A549 (cell line): ENCODE measurements at regions not wholly inside any gene's neighbourhood (a gene's known extent, or its start where the extent isn't known, plus 50 kb on each side); places are given as distances from the start of the nearest gene placed in this dataset.
"Not testable (repeated sequence)": the region's sequence is repeated elsewhere in the genome, so short reads cannot be mapped to it uniquely, and the experiment has no call there.

Experiments used
- ATAC-seq, 2 experiments: fragments of 200-7000 bp in 1 of 2; fragments of >200 bp in 1 of 2; cut with Nextera tagmentation in 1 of 2; cut with Tn5 transposase in 1 of 2; 3 replicates each; pipeline versions ENCODE4 v1.8.0 to v1.9.1; 2018 to 2020; ENCODE audit warnings: mild to moderate bottlenecking in 1 of 2, moderate library complexity in 1 of 2
- CTCF ChIA-PET: fragments of 300-600 bp; sonication (Branson Sonifier 250); formaldehyde crosslinking; extraction: SDS; loops from one replicate; lab custom pipeline; 2021; ENCODE audit warnings: antibody characterized with exemption, inconsistent platforms; lab: Yijun Ruan, JAX
- POLR2A ChIA-PET: fragments of 350-600 bp; formaldehyde crosslinking; extraction: SDS; loops from one replicate; lab custom pipeline; 2021; ENCODE audit warnings: antibody characterized with exemption, inconsistent platforms; lab: Yijun Ruan, JAX
- DNase-seq, 2 experiments: peaks; one replicate each; pipeline versions ENCODE4 v3.0.0 to v3.0.0-alpha.2; 2011 to 2016; ENCODE audit warnings: low read depth in 1 of 2, low spot score in 1 of 2
- FAIRE-seq: peaks from 2 replicates; lab custom pipeline; 2011; peaks lifted over from hg19 to GRCh38; lab: Jason Lieb, UNC
- H3K27ac ChIP-seq, 2 experiments: fragments of >200 bp; sonication (Bioruptor Twin); formaldehyde crosslinking; 3 replicates each; pipeline ENCODE4 v1.5.1; 2016 to 2017
- H3K4me1 ChIP-seq: fragments of >200 bp; sonication (Bioruptor Twin); formaldehyde crosslinking; 3 replicates; pipeline ENCODE4 v1.6.1; 2016
- H3K4me2 ChIP-seq: fragments of >200 bp; sonication (Bioruptor Twin); formaldehyde crosslinking; 3 replicates; pipeline ENCODE4 v1.6.1; 2016
- H3K4me3 ChIP-seq: fragments of >200 bp; sonication (Bioruptor Twin); formaldehyde crosslinking; 3 replicates; pipeline ENCODE4 v1.5.1; 2016
- H3K9me3 ChIP-seq: fragments of >200 bp; sonication (Bioruptor Twin); formaldehyde crosslinking; 3 replicates; pipeline ENCODE4 v1.6.1; 2016
- BHLHE40 ChIP-seq: IDR thresholded peaks from 2 replicates; pipeline ENCODE4 v1.6.1; 2012; ENCODE audit warnings: low read depth, low read length, inconsistent platforms
- CBX8 ChIP-seq: fragments of 200-600 bp; sonication (generic); IDR thresholded peaks from 2 replicates; pipeline ENCODE4 v1.6.1; 2016
- EHMT2 ChIP-seq: fragments of 200-600 bp; sonication (generic); IDR thresholded peaks from 2 replicates; pipeline ENCODE4 v1.6.1; 2016; ENCODE audit warnings: antibody characterized with exemption, low read depth, mild to moderate bottlenecking, moderate library complexity
- ESRRA ChIP-seq: fragments of 150-350 bp; IDR thresholded peaks from 2 replicates; pipeline ENCODE4 v1.6.1; 2014; ENCODE audit warnings: mild to moderate bottlenecking, low read length, borderline replicate concordance
- FOSB ChIP-seq: fragments of 250-450 bp; sonication (Bioruptor Pico); IDR thresholded peaks from 2 replicates; pipeline ENCODE4 v1.5.0; 2020; ENCODE audit warnings: mild to moderate bottlenecking, moderate library complexity
- FOSL2 ChIP-seq, 2 experiments: fragments of 450-650 bp in 1 of 2; fragments of >200 bp in 1 of 2; sonication (Bioruptor Twin) in 1 of 2; formaldehyde crosslinking; IDR thresholded peaks; 2 replicates each; pipeline versions ENCODE4 v1.5.0 to v1.6.1; 2016 to 2020; ENCODE audit warnings: mild to moderate bottlenecking in 1 of 2, moderate library complexity in 1 of 2
- HEYL ChIP-seq: fragments of 250-450 bp; sonication (Bioruptor Pico); IDR thresholded peaks from 2 replicates; pipeline ENCODE4 v1.8.0; 2021; ENCODE audit warnings: mild to moderate bottlenecking, moderate library complexity
- HOXB5 ChIP-seq: fragments of 250-450 bp; sonication (Bioruptor Pico); IDR thresholded peaks from 2 replicates; pipeline ENCODE4 v1.5.0; 2020; ENCODE audit warnings: mild to moderate bottlenecking, moderate library complexity
- JUNB ChIP-seq: fragments of >200 bp; sonication (Bioruptor Twin); formaldehyde crosslinking; IDR thresholded peaks from 2 replicates; pipeline ENCODE4 v1.6.1; 2016
- KDM1A ChIP-seq: fragments of 200-600 bp; sonication (generic); IDR thresholded peaks from 2 replicates; pipeline ENCODE4 v1.6.1; 2016; ENCODE audit warnings: low read depth, mild to moderate bottlenecking
- KDM5A ChIP-seq: fragments of 200-600 bp; sonication (generic); IDR thresholded peaks from 2 replicates; pipeline ENCODE4 v1.6.1; 2016; ENCODE audit warnings: antibody characterized with exemption, mild to moderate bottlenecking
- MAFK ChIP-seq: fragments of 450-650 bp; IDR thresholded peaks from 2 replicates; pipeline ENCODE4 v1.6.1; 2014; ENCODE audit not compliant: partially characterized antibody
- MAZ ChIP-seq: fragments of 150-350 bp; IDR thresholded peaks from 2 replicates; pipeline ENCODE4 v1.6.1; 2014; ENCODE audit warnings: antibody characterized with exemption, low read depth, low read length, borderline replicate concordance
- MYC ChIP-seq: IDR thresholded peaks from 2 replicates; pipeline ENCODE4 v1.6.1; 2012; ENCODE audit warnings: mild to moderate bottlenecking, inconsistent platforms, low read length, improper control_type of control experiment, borderline replicate concordance
- NR3C1 ChIP-seq: fragments of >200 bp; sonication (Bioruptor Twin); formaldehyde crosslinking; IDR thresholded peaks from 3 replicates; pipeline ENCODE4 v1.6.1; 2017
- PHF8 ChIP-seq: fragments of 200-600 bp; sonication (generic); IDR thresholded peaks from 2 replicates; pipeline ENCODE4 v1.6.1; 2016; ENCODE audit warnings: low read depth, mild to moderate bottlenecking, antibody characterized with exemption, moderate library complexity, borderline replicate concordance
- POLR2A ChIP-seq: IDR thresholded peaks from 2 replicates; pipeline ENCODE4 v1.6.1; 2012; ENCODE audit warnings: mild to moderate bottlenecking, low read length
- RAD21 ChIP-seq, 2 experiments: fragments of >200 bp in 1 of 2; sonication (Bioruptor Twin) in 1 of 2; formaldehyde crosslinking in 1 of 2; IDR thresholded peaks in 1 of 2; conservative IDR thresholded peaks in 1 of 2; 2 replicates in 1 of 2; 3 replicates in 1 of 2; pipeline ENCODE4 v1.6.1; 2012 to 2018; ENCODE audit warnings: inconsistent platforms in 1 of 2
- RCOR1 ChIP-seq: fragments of 150-350 bp; IDR thresholded peaks from 2 replicates; pipeline ENCODE4 v1.6.1; 2014; ENCODE audit warnings: antibody characterized with exemption, low read length, low read depth
- RFX5 ChIP-seq: fragments of 450-650 bp; IDR thresholded peaks from 2 replicates; pipeline ENCODE4 v1.7.1; 2014; ENCODE audit warnings: antibody characterized with exemption, mild to moderate bottlenecking, moderate library complexity
- SREBF2 ChIP-seq: fragments of 450-650 bp; IDR thresholded peaks from 2 replicates; pipeline ENCODE4 v1.6.1; 2014; ENCODE audit warnings: mild to moderate bottlenecking, moderate library complexity
- TFCP2L1 ChIP-seq: fragments of 250-450 bp; sonication (Bioruptor Pico); IDR thresholded peaks from 2 replicates; pipeline ENCODE4 v1.5.0; 2021; ENCODE audit warnings: mild to moderate bottlenecking
- TP53 ChIP-seq: fragments of 250-450 bp; sonication (Bioruptor Pico); IDR thresholded peaks from 2 replicates; pipeline ENCODE4 v1.5.0; 2021; ENCODE audit warnings: mild to moderate bottlenecking, moderate library complexity
- ZC3H11A ChIP-seq: fragments of 450-650 bp; IDR thresholded peaks from 2 replicates; pipeline ENCODE4 v1.6.1; 2014; ENCODE audit warnings: antibody characterized with exemption, mild to moderate bottlenecking
- ZFP36 ChIP-seq: fragments of 450-650 bp; IDR thresholded peaks from 2 replicates; pipeline ENCODE4 v1.6.1; 2014; ENCODE audit warnings: borderline replicate concordance; ENCODE audit not compliant: partially characterized antibody
- WGBS: methylation state at CpG from one replicate; pipeline ENCODE4 v1.1.6; 2017; ENCODE audit errors: missing lambda C conversion rate; 5-methylcytosine and 5-hydroxymethylcytosine counted together
- TF ChIP-seq, protein P1 (sequence below): fragments of >200 bp; sonication (Bioruptor Twin); formaldehyde crosslinking; IDR thresholded peaks from 3 replicates; pipeline ENCODE4 v1.6.1; 2016
- TF ChIP-seq, protein P2 (sequence below): IDR thresholded peaks from 2 replicates; pipeline ENCODE4 v1.6.1; 2012
- TF ChIP-seq, protein P3 (sequence below): fragments of >200 bp; sonication (Bioruptor Twin); formaldehyde crosslinking; IDR thresholded peaks from 2 replicates; pipeline ENCODE4 v1.6.1; 2016
- TF ChIP-seq, protein P4 (sequence below): fragments of 200-600 bp; sonication (generic); IDR thresholded peaks from 2 replicates; pipeline ENCODE4 v1.6.1; 2016; ENCODE audit warnings: antibody characterized with exemption, mild to moderate bottlenecking, moderate library complexity
- TF ChIP-seq, protein P5 (sequence below): IDR thresholded peaks from 2 replicates; pipeline ENCODE4 v1.6.1; 2012

DNA sequence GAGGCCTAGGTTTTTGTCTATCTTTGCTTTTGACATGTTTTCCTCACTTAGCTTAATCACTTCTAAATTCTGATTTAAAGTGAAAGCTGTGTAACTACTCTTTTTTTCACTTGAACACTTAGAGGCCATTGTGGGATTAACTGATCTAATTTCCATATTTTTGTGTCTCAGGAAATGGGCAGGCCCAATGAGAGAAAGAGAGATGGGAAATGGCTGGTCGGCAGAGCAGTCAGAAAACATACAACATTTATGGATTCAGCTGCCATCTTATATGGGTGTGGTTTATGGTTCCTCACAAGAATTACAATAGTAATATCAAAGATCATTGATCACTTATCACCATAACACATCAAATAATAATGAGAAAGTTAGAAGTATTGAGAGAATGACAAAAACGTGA lies 320.8 kb downstream of the PTPRC start:
- DNase-seq: no peak
- Histone ChIP-seq H3K27ac (no peak overlapping the region), H3K4me2 (no peak overlapping the region), H3K9me3 (no peaks in the 10 kb centered on the region; the same call in 2 of the 3 replicates), H3K4me3 (no peak overlapping the region), H3K4me1 (no peaks in the 10 kb centered on the region)
- 23% methylated on average over 2 of the region's 2 CpGs for WGBS
- POLR2A ChIA-PET: no interaction called here
- TF ChIP-seq HEYL (no peak), BHLHE40 (no peak), TFCP2L1 (no peak), ZFP36 (no peak), KDM5A (no peak), MYC (no peak), RCOR1 (no peak), HOXB5 (CRISPR knock-in tag) (no peak), SREBF2 (no peak), EHMT2 (no peak), POLR2A (no peak), PHF8 (no peak), RAD21 (conservative IDR thresholded peaks at IDR 0.05 in 1 of 2, IDR thresholded peaks at IDR 0.05 in 1 of 2) (no peak), TP53 (CRISPR knock-in tag) (no peak)
- TF ChIP-seq, protein P1, sequence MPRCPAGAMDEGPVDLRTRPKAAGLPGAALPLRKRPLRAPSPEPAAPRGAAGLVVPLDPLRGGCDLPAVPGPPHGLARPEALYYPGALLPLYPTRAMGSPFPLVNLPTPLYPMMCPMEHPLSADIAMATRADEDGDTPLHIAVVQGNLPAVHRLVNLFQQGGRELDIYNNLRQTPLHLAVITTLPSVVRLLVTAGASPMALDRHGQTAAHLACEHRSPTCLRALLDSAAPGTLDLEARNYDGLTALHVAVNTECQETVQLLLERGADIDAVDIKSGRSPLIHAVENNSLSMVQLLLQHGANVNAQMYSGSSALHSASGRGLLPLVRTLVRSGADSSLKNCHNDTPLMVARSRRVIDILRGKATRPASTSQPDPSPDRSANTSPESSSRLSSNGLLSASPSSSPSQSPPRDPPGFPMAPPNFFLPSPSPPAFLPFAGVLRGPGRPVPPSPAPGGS: no peak
- TF ChIP-seq, all 56 proteins: peak for 0
- CTCF ChIA-PET: no interaction called here
- FAIRE-seq (no peak), ATAC-seq (no peak)

DNA sequence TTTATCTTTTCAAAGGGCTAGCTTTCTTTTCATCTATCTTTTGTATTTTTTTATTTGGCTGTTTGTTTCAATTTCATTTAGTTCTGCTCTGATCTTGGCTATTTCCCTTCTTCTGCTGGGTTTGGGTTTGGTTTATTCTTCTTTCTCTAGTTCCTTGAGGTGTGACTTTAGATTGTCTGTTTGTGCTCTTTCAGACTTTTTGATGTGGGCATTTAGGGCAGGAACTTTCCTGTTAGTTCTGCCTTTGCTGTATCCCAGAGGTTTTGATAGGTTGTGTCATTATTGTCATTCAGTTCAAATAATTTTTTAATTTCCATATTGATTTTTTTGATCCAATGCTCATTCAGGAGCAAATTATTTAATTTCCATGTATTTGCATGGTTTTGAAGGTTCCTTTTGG lies 325.0 kb downstream of the PTPRC start:
- H3K9me3 ChIP-seq, H3K27ac ChIP-seq, H3K4me3 ChIP-seq, FAIRE-seq, H3K4me2 ChIP-seq, POLR2A ChIA-PET, ATAC-seq, H3K4me1 ChIP-seq, DNase-seq, CTCF ChIA-PET: not testable (repeated sequence)

DNA sequence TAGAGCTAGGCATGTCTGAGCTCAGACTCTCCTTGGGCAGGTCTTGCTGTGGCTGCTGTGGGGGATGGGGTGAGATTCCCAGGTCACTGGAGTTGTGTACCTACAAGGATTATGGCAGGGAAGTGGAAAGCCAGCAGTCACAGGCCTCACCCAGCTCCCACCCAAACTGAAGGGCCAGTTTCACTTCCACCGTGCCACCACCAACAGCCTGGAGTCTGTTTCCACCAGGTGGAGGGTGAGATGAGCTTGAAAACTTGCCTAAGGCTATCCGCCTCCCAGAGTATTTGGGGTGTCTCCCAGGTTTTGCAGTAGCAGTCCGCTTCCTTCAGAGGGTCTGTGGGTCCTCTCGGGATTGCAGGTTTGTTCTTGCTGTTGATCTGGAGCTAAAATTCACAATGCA lies 327.7 kb downstream of the PTPRC start:
- POLR2A ChIA-PET: no interaction called here
- H3K4me3 ChIP-seq: no peak overlapping the region
- 52% methylated on average over 4 of the region's 4 CpGs for WGBS
- CTCF ChIA-PET: no interaction called here
- H3K4me1 ChIP-seq: no peaks in the 10 kb centered on the region
- DNase-seq (no peak), FAIRE-seq (no peak), ATAC-seq (no peak)
- no peak overlapping the region for H3K27ac ChIP-seq
- no peaks in the 10 kb centered on the region for H3K9me3 ChIP-seq
- H3K4me2 ChIP-seq: no peak overlapping the region
- TF ChIP-seq CBX8: no peak
- TF ChIP-seq ESRRA: no peak
- TF ChIP-seq, protein P2, sequence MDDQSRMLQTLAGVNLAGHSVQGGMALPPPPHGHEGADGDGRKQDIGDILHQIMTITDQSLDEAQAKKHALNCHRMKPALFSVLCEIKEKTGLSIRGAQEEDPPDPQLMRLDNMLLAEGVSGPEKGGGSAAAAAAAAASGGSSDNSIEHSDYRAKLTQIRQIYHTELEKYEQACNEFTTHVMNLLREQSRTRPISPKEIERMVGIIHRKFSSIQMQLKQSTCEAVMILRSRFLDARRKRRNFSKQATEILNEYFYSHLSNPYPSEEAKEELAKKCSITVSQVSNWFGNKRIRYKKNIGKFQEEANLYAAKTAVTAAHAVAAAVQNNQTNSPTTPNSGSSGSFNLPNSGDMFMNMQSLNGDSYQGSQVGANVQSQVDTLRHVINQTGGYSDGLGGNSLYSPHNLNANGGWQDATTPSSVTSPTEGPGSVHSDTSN: no peak
- TF ChIP-seq FOSL2 (IDR thresholded peaks at IDR 0.05): no peak
- no peak for TF ChIP-seq FOSL2 (CRISPR knock-in tag; IDR thresholded peaks at IDR 0.05)
- TF ChIP-seq, protein P3, sequence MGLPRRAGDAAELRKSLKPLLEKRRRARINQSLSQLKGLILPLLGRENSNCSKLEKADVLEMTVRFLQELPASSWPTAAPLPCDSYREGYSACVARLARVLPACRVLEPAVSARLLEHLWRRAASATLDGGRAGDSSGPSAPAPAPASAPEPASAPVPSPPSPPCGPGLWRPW: no peak
- TF ChIP-seq SREBF2: no peak
- TF ChIP-seq, protein P4, sequence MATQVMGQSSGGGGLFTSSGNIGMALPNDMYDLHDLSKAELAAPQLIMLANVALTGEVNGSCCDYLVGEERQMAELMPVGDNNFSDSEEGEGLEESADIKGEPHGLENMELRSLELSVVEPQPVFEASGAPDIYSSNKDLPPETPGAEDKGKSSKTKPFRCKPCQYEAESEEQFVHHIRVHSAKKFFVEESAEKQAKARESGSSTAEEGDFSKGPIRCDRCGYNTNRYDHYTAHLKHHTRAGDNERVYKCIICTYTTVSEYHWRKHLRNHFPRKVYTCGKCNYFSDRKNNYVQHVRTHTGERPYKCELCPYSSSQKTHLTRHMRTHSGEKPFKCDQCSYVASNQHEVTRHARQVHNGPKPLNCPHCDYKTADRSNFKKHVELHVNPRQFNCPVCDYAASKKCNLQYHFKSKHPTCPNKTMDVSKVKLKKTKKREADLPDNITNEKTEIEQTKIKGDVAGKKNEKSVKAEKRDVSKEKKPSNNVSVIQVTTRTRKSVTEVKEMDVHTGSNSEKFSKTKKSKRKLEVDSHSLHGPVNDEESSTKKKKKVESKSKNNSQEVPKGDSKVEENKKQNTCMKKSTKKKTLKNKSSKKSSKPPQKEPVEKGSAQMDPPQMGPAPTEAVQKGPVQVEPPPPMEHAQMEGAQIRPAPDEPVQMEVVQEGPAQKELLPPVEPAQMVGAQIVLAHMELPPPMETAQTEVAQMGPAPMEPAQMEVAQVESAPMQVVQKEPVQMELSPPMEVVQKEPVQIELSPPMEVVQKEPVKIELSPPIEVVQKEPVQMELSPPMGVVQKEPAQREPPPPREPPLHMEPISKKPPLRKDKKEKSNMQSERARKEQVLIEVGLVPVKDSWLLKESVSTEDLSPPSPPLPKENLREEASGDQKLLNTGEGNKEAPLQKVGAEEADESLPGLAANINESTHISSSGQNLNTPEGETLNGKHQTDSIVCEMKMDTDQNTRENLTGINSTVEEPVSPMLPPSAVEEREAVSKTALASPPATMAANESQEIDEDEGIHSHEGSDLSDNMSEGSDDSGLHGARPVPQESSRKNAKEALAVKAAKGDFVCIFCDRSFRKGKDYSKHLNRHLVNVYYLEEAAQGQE: no peak
- TF ChIP-seq NR3C1: no peak
- TF ChIP-seq RCOR1: no peak
- no peak for TF ChIP-seq FOSB
- TF ChIP-seq KDM1A: no peak
- TF ChIP-seq MAFK: no peak
- no peak for TF ChIP-seq BHLHE40
- no peak for TF ChIP-seq ZC3H11A
- TF ChIP-seq RFX5: no peak
- TF ChIP-seq, protein P5, sequence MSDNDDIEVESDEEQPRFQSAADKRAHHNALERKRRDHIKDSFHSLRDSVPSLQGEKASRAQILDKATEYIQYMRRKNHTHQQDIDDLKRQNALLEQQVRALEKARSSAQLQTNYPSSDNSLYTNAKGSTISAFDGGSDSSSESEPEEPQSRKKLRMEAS: no peak
- TF ChIP-seq JUNB: no peak
- TF ChIP-seq, protein P1: no peak
- TF ChIP-seq MAZ: no peak
